PC-9 (cell line): ENCODE measurements at regions not wholly inside any gene's neighbourhood (a gene's known extent, or its start where the extent isn't known, plus 50 kb on each side); places are given as distances from the start of the nearest gene placed in this dataset.

Experiments
- EZH2 ChIP-seq: fragments of 200-600 bp; sonication (generic); IDR thresholded peaks from 2 replicates; pipeline ENCODE4 v1.8.0; 2017; ENCODE audit warnings: antibody characterized with exemption, low read depth
- TF ChIP-seq, protein P1 (sequence below): fragments of 200-600 bp; sonication (generic); conservative IDR thresholded peaks from 2 replicates; pipeline ENCODE4 v1.6.1; 2017; ENCODE audit warnings: mixed run types, antibody characterized with exemption, mild to moderate bottlenecking, moderate library complexity

GRCh38 chr4:147371661-147372060, 109.2 kb upstream of the EDNRA start:
- TF ChIP-seq, protein P1, sequence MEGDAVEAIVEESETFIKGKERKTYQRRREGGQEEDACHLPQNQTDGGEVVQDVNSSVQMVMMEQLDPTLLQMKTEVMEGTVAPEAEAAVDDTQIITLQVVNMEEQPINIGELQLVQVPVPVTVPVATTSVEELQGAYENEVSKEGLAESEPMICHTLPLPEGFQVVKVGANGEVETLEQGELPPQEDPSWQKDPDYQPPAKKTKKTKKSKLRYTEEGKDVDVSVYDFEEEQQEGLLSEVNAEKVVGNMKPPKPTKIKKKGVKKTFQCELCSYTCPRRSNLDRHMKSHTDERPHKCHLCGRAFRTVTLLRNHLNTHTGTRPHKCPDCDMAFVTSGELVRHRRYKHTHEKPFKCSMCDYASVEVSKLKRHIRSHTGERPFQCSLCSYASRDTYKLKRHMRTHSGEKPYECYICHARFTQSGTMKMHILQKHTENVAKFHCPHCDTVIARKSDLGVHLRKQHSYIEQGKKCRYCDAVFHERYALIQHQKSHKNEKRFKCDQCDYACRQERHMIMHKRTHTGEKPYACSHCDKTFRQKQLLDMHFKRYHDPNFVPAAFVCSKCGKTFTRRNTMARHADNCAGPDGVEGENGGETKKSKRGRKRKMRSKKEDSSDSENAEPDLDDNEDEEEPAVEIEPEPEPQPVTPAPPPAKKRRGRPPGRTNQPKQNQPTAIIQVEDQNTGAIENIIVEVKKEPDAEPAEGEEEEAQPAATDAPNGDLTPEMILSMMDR = no peak
- no peak for TF ChIP-seq EZH2
